GM12891 (cell line): ENCODE measurements at regions not wholly inside any gene's neighbourhood (a gene's known extent, or its start where the extent isn't known, plus 50 kb on each side); places are given as distances from the start of the nearest gene placed in this dataset.

Experiments
- POLR2A ChIP-seq: IDR thresholded peaks from 2 replicates; pipeline ENCODE4 v1.6.1; 2011; ENCODE audit warnings: low read depth, low read length, control low read depth
- POLR2AphosphoS5 ChIP-seq: IDR thresholded peaks from 2 replicates; pipeline ENCODE4 v1.6.1; 2011; ENCODE audit warnings: low read depth, low read length, control low read depth
- TAF1 ChIP-seq: IDR thresholded peaks from 2 replicates; pipeline ENCODE4 v1.6.1; 2011; ENCODE audit warnings: low read depth, low read length, control low read depth

GRCh38 chr2:238631491-238632180, 204.9 kb downstream of the ASB1 start:
- TF ChIP-seq TAF1 (no peak), POLR2A (no peak), POLR2AphosphoS5 (no peak)
